ENCODE measurements at regions not wholly inside any gene's neighbourhood (a gene's known extent, or its start where the extent isn't known, plus 50 kb on each side); places are given as distances from the start of the nearest gene placed in this dataset.
A peak's percentile ranks its signal among the peaks of the same experiment; 100 is the strongest.

DNA sequence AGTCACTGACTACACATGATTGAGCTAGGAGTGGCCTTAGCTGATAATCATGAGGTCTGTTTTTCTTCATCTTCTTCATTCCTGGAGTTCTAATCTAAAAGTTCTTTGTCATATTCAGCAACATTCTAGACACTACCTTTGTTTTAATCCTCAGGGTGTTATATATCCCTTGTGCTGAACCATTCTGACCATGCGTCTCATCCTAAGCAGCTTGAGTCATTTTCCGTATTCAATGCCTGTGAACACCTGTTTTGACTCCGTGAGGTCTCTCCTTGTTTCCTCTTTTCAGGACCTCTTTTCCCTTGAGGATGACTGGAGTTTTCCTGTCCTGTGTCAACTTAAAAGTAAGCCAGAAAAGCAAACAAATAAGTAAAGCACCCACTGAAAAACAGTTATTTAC is 597.9 kb downstream of the GBA3 start:
- H3K4me3 ChIP-seq (ENCODE audit: low read length) = no peak overlapping the region
- DNase-seq (ENCODE audit: low read depth) = no peak
- TF ChIP-seq, protein P1, sequence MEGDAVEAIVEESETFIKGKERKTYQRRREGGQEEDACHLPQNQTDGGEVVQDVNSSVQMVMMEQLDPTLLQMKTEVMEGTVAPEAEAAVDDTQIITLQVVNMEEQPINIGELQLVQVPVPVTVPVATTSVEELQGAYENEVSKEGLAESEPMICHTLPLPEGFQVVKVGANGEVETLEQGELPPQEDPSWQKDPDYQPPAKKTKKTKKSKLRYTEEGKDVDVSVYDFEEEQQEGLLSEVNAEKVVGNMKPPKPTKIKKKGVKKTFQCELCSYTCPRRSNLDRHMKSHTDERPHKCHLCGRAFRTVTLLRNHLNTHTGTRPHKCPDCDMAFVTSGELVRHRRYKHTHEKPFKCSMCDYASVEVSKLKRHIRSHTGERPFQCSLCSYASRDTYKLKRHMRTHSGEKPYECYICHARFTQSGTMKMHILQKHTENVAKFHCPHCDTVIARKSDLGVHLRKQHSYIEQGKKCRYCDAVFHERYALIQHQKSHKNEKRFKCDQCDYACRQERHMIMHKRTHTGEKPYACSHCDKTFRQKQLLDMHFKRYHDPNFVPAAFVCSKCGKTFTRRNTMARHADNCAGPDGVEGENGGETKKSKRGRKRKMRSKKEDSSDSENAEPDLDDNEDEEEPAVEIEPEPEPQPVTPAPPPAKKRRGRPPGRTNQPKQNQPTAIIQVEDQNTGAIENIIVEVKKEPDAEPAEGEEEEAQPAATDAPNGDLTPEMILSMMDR (conservative IDR thresholded peaks at IDR 0.05; ENCODE audit: low read length) = no peak

GRCh38 chr4:23279377-23279986 is 586.7 kb downstream of the GBA3 start:
- no peak for DNase-seq (ENCODE audit: low read depth)
- no peak overlapping the region for H3K4me3 ChIP-seq (ENCODE audit: low read length)
- TF ChIP-seq, protein P1 (conservative IDR thresholded peaks at IDR 0.05; ENCODE audit: low read length) = no peak

- DNase-seq (ENCODE audit: low read depth) = no peak
- H3K4me3 ChIP-seq (ENCODE audit: low read length) = no peak overlapping the region
- TF ChIP-seq, protein P1 (conservative IDR thresholded peaks at IDR 0.05; ENCODE audit: low read length) = no peak
These were observed 586.1 kb downstream of the GBA3 start for GRCh38 chr4:23278845-23279244.

DNA sequence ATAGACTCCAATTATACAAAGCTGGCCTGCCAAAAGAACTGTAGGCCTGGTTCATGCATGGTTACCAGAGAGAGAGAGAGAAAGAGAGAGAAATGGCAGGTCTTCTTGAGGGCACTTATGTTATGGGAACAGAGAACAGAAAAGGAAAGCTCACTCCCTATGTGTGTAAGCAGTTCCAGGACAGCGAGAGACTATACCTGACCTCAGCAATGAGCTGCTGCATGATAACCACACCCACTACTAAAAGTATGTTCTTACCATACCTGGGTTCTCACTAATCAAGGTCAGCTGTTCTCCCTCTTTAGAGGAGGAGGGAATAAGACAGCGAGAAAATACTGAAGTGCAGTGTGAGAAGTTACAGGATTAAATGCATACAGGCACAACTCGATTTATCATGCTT is 583.3 kb downstream of the GBA3 start:
- TF ChIP-seq, protein P1 (conservative IDR thresholded peaks at IDR 0.05; ENCODE audit: low read length) = no peak
- DNase-seq (ENCODE audit: low read depth) = no peak
- H3K4me3 ChIP-seq (ENCODE audit: low read length) = no peak overlapping the region

- H3K4me3 ChIP-seq (ENCODE audit: low read length) = no peak overlapping the region
- peak; percentile 2 for DNase-seq (ENCODE audit: low read depth)
- TF ChIP-seq, protein P1 (conservative IDR thresholded peaks at IDR 0.05; ENCODE audit: low read length) = no peak
These were observed 576.8 kb downstream of the GBA3 start for GRCh38 chr4:23269566-23269965.

GRCh38 chr4:23268072-23268771 is 575.5 kb downstream of the GBA3 start:
- no peak for DNase-seq (ENCODE audit: low read depth)
- H3K4me3 ChIP-seq (ENCODE audit: low read length) = no peak overlapping the region
- TF ChIP-seq, protein P1 (conservative IDR thresholded peaks at IDR 0.05; ENCODE audit: low read length) = no peak

- TF ChIP-seq, protein P1 (conservative IDR thresholded peaks at IDR 0.05; ENCODE audit: low read length) = no peak
- H3K4me3 ChIP-seq (ENCODE audit: low read length) = no peak overlapping the region
- DNase-seq (ENCODE audit: low read depth) = no peak
These were observed 573.7 kb downstream of the GBA3 start for GRCh38 chr4:23266401-23266800.
